ENCODE measurements at regions not wholly inside any gene's neighbourhood (a gene's known extent, or its start where the extent isn't known, plus 50 kb on each side); places are given as distances from the start of the nearest gene placed in this dataset.

DNA sequence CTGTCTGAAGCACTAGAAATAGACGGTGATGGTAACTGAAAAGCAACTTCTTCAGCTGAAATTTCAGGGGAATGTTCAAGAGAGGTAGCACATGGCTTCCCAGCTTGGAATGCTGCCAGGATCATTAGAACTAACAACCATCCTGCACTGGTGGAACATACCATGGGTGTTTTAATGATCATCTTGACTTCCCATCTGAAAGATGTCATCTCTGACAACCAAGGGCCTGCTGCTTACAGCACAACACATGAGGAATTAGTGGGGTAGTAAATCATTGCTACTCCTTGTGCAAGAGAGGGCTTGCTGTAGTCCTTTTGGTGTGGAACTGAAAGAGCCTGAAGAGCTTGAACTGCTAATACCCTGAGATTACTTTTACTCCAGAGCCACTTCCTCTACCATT, 853.7 kb downstream of the MCTP2 start:
- DNase-seq (no peak), ATAC-seq (ENCODE audit: low FRiP score) (no peak)
- H3K4me1 ChIP-seq (ENCODE audit: control insufficient read depth in 1 of 2, insufficient read depth in 2 of 2, low read length in 2 of 2), result peaks cover 0 to 2% of the 10 kb centered on the region in 2 donors
- no peak overlapping the region for H3K27ac ChIP-seq (ENCODE audit: low read depth in 1 of 2, low read length in 2 of 2)
- WGBS, 2 donors, result 88 to 89% methylated on average over 1 of the region's 1 CpG
- H3K36me3 ChIP-seq (ENCODE audit: control insufficient read depth in 1 of 2, insufficient read depth in 2 of 2, low read length in 1 of 2), result no peaks in the 10 kb centered on the region
- intact Hi-C loops (cut with DNase I), result no loop called here
- H3K27me3 ChIP-seq (ENCODE audit: control insufficient read depth in 1 of 2, insufficient read depth in 2 of 2, low read length in 1 of 2), result no peaks in the 10 kb centered on the region
- H3K4me3 ChIP-seq (ENCODE audit: low read length in 2 of 2), result no peak overlapping the region
- no peaks in the 10 kb centered on the region for H3K9me3 ChIP-seq (ENCODE audit: control insufficient read depth, low read length)

DNA sequence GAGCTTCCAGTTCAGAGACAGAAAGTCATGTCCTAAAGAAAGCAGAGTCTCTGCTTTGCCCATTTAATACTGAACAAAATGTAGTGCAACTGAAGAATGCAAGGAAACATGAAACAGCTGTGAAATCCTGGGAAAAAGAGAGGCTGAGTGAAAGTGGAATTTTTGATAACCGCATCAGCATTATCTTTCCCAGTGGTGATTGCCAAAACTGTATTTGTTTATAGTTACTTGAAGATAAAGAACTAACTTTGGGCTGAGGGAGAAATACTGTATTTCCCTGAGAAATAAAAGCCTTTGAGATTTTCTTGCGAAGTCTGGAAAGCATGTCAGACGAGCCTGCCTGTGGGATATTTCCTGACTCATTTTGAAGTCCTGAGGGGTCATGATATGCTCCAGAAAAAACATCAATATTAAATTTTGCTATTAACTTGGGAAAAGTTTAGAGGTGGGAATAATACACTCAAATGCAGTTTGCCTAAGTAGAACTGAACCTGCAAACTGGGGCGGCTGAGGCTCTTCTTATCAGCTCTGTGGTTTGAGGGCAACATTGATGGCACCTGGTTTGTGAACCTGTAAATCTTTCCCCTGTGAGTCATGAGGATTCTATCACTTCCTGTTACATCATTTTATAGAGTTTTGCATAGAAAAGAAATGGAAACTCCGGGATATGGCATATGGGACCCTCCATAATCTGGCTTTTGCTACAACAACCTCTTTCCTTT, 855.3 kb downstream of the MCTP2 start:
- peaks cover 0 to 2% of the 10 kb centered on the region in 2 donors for H3K4me1 ChIP-seq (ENCODE audit: control insufficient read depth in 1 of 2, insufficient read depth in 2 of 2, low read length in 2 of 2)
- no peaks in the 10 kb centered on the region for H3K27me3 ChIP-seq (ENCODE audit: control insufficient read depth in 1 of 2, insufficient read depth in 2 of 2, low read length in 1 of 2)
- H3K4me3 ChIP-seq (ENCODE audit: low read length in 2 of 2), result no peak overlapping the region
- 22 to 28% methylated on average over 5 of the region's 5 CpGs for WGBS, 2 donors
- no peaks in the 10 kb centered on the region for H3K36me3 ChIP-seq (ENCODE audit: control insufficient read depth in 1 of 2, insufficient read depth in 2 of 2, low read length in 1 of 2)
- H3K9me3 ChIP-seq (ENCODE audit: control insufficient read depth, low read length), result no peaks in the 10 kb centered on the region
- intact Hi-C loops (cut with DNase I), result no loop called here
- no peak overlapping the region for H3K27ac ChIP-seq (ENCODE audit: low read depth in 1 of 2, low read length in 2 of 2)
- ATAC-seq (ENCODE audit: low FRiP score) (no peak), DNase-seq (no peak)

DNA sequence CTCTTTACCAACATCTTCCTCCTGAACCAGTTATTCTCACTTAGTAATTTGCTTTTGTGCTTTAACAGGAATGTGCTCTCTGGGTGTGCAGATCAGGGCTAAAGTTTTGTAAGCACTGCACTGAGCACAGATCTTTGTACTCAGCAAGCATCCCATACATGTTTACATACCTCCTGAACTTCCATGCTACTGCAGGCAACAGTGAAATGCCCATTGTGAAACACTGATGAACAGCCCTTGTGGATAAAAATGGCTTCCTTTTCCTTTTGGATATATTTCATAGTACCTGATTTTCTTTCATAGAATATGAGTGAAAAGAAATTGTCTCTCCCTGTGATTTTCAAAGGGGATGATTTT, 855.9 kb downstream of the MCTP2 start:
- no peak for ATAC-seq (ENCODE audit: low FRiP score)
- intact Hi-C loops (cut with DNase I), result no loop called here
- Histone ChIP-seq H3K27ac (ENCODE audit: low read depth in 1 of 2, low read length in 2 of 2) (no peak overlapping the region), H3K4me1 (ENCODE audit: control insufficient read depth in 1 of 2, insufficient read depth in 2 of 2, low read length in 2 of 2) (peaks cover 0 to 2% of the 10 kb centered on the region in 2 donors), H3K36me3 (ENCODE audit: control insufficient read depth in 1 of 2, insufficient read depth in 2 of 2, low read length in 1 of 2) (no peaks in the 10 kb centered on the region), H3K4me3 (ENCODE audit: low read length in 2 of 2) (no peak overlapping the region), H3K9me3 (ENCODE audit: control insufficient read depth, low read length) (no peaks in the 10 kb centered on the region), H3K27me3 (ENCODE audit: control insufficient read depth in 1 of 2, insufficient read depth in 2 of 2, low read length in 1 of 2) (no peaks in the 10 kb centered on the region)
- no peak for DNase-seq

DNA sequence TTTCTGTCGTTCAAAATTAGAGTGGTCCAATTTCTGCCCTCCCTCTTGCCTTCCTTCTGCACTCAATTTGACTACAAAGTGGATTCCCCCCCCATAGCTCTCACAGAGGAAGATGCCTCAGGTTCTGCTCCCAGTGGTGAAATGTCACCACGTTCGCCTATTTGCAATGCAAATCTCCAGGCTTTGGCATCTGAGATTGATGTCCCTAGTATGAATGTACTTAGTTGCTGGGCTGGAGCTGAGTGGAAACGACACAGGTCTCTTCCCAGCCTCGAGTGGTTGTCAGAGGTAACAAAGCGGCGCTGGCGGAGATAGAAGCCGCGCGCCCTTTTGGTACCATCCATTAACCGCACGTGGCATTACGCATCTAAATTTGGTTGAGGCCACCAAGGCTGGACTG, 860.1 kb downstream of the MCTP2 start:
- WGBS, 2 donors, result 93 to 94% methylated on average over 14 of the region's 14 CpGs
- ATAC-seq (ENCODE audit: low FRiP score) (no peak), DNase-seq (no peak)
- Histone ChIP-seq H3K4me1 (ENCODE audit: control insufficient read depth in 1 of 2, insufficient read depth in 2 of 2, low read length in 2 of 2) (peaks cover 0 to 2% of the 10 kb centered on the region in 2 donors), H3K36me3 (ENCODE audit: control insufficient read depth in 1 of 2, insufficient read depth in 2 of 2, low read length in 1 of 2) (no peaks in the 10 kb centered on the region), H3K27ac (ENCODE audit: low read depth in 1 of 2, low read length in 2 of 2) (no peak overlapping the region), H3K27me3 (ENCODE audit: control insufficient read depth in 1 of 2, insufficient read depth in 2 of 2, low read length in 1 of 2) (no peaks in the 10 kb centered on the region), H3K4me3 (ENCODE audit: low read length in 2 of 2) (no peak overlapping the region), H3K9me3 (ENCODE audit: control insufficient read depth, low read length) (no peaks in the 10 kb centered on the region)
- intact Hi-C loops (cut with DNase I), result no loop called here

DNA sequence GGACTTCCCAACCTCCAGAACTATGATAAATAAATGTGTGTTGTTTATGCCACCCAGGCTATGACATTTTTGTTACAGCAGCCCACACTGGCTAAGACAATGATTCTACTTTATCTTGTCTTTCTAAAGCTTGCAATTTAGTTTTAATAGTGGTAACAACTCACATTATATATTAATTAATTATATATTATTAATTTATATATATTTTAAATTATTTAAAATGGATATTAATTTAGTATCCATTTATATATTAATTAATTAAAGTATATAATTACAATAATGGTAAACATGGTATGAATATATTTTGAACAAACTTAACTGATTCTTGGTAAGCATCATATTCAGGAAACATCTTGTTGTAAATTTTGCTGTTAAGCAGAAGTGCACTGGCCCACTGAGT, 863.9 kb downstream of the MCTP2 start:
- Histone ChIP-seq H3K4me1 (ENCODE audit: control insufficient read depth in 1 of 2, insufficient read depth in 2 of 2, low read length in 2 of 2) (no peaks in the 10 kb centered on the region), H3K27ac (ENCODE audit: low read depth in 1 of 2, low read length in 2 of 2) (no peak overlapping the region), H3K9me3 (ENCODE audit: control insufficient read depth, low read length) (no peaks in the 10 kb centered on the region), H3K4me3 (ENCODE audit: low read length in 2 of 2) (no peak overlapping the region), H3K27me3 (ENCODE audit: control insufficient read depth in 1 of 2, insufficient read depth in 2 of 2, low read length in 1 of 2) (no peaks in the 10 kb centered on the region), H3K36me3 (ENCODE audit: control insufficient read depth in 1 of 2, insufficient read depth in 2 of 2, low read length in 1 of 2) (no peaks in the 10 kb centered on the region)
- intact Hi-C loops (cut with DNase I), result no loop called here
- no peak for DNase-seq
- ATAC-seq (ENCODE audit: low FRiP score), result no peak

DNA sequence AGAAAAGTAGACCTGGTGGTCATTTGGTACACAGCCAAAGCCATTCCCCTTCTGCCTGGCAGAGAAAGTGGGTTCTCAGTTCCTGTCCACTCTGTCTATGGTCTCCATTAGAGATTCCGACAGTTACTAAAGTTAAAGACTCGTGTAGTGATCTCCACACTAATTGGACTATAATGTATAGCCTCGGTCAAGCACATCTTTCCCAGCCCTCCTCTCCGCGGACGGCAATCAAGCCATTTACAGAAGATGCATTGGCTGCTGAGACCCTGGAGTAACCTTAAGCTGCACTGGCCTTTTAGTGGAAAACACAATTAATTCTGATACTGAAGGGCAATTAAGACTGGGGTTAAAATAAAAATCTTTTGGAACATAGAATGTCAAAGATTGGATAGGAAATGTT, 865.3 kb downstream of the MCTP2 start:
- WGBS, 2 donors, result 87 to 90% methylated on average over 6 of the region's 6 CpGs
- no peak for ATAC-seq (ENCODE audit: low FRiP score)
- Histone ChIP-seq H3K36me3 (ENCODE audit: control insufficient read depth in 1 of 2, insufficient read depth in 2 of 2, low read length in 1 of 2) (no peaks in the 10 kb centered on the region), H3K4me1 (ENCODE audit: control insufficient read depth in 1 of 2, insufficient read depth in 2 of 2, low read length in 2 of 2) (no peaks in the 10 kb centered on the region), H3K9me3 (ENCODE audit: control insufficient read depth, low read length) (no peaks in the 10 kb centered on the region), H3K4me3 (ENCODE audit: low read length in 2 of 2) (no peak overlapping the region), H3K27ac (ENCODE audit: low read depth in 1 of 2, low read length in 2 of 2) (no peak overlapping the region), H3K27me3 (ENCODE audit: control insufficient read depth in 1 of 2, insufficient read depth in 2 of 2, low read length in 1 of 2) (no peaks in the 10 kb centered on the region)
- no peak for DNase-seq
- intact Hi-C loops (cut with DNase I), result no loop called here

DNA sequence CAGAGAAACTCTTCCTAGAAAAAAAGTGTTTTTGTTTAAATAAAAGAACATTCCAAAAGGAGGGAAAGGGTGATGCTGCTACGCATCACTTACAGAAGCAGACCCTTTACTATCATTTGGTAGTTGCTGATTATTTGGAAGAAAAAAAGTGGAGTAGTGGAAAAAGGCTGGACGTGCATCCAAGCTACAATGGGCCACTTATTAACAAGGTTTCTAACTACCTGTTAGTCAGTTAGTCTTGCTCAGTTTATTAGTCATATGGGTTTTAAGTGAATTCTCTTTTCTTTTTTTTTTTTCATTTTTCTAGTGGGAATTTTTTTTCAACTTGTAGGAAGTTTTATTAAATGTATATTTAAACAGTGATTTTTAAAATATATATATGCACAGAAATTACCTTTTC, 866.0 kb downstream of the MCTP2 start:
- H3K27me3 ChIP-seq (ENCODE audit: control insufficient read depth in 1 of 2, insufficient read depth in 2 of 2, low read length in 1 of 2), result no peaks in the 10 kb centered on the region
- ATAC-seq (ENCODE audit: low FRiP score), result no peak
- H3K27ac ChIP-seq (ENCODE audit: low read depth in 1 of 2, low read length in 2 of 2), result no peak overlapping the region
- DNase-seq, result no peak
- no peak overlapping the region for H3K4me3 ChIP-seq (ENCODE audit: low read length in 2 of 2)
- WGBS, 2 donors, result 67 to 81% methylated on average over 2 of the region's 2 CpGs
- H3K36me3 ChIP-seq (ENCODE audit: control insufficient read depth in 1 of 2, insufficient read depth in 2 of 2, low read length in 1 of 2), result no peaks in the 10 kb centered on the region
- no peaks in the 10 kb centered on the region for H3K4me1 ChIP-seq (ENCODE audit: control insufficient read depth in 1 of 2, insufficient read depth in 2 of 2, low read length in 2 of 2)
- intact Hi-C loops (cut with DNase I), result no loop called here
- H3K9me3 ChIP-seq (ENCODE audit: control insufficient read depth, low read length), result no peaks in the 10 kb centered on the region

DNA sequence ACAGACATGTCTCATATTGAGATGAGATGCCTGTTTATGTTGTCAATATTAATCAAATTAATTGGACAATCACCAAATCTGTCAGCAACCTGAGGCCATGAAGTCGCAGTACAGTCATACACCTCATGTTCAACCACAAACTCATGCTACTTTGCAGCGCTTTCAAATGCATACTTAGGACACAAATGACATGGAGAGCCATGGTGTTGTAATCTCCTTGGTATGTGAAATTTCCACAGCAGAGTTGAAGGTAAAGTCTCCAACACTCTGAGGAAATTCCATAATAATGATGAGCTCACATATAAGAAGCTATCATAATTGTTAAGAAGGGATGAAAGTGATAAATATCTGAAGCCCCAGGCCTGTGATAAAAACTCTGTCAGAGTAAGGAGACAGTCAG, 873.9 kb downstream of the MCTP2 start:
- intact Hi-C loops (cut with DNase I), result no loop called here
- Histone ChIP-seq H3K4me1 (ENCODE audit: control insufficient read depth in 1 of 2, insufficient read depth in 2 of 2, low read length in 2 of 2) (peaks cover 0 to 5% of the 10 kb centered on the region in 2 donors), H3K4me3 (ENCODE audit: low read length in 2 of 2) (no peak overlapping the region), H3K27ac (ENCODE audit: low read depth in 1 of 2, low read length in 2 of 2) (no peak overlapping the region), H3K27me3 (ENCODE audit: control insufficient read depth in 1 of 2, insufficient read depth in 2 of 2, low read length in 1 of 2) (no peaks in the 10 kb centered on the region), H3K36me3 (ENCODE audit: control insufficient read depth in 1 of 2, insufficient read depth in 2 of 2, low read length in 1 of 2) (no peaks in the 10 kb centered on the region), H3K9me3 (ENCODE audit: control insufficient read depth, low read length) (no peaks in the 10 kb centered on the region)
- WGBS, 2 donors, result 79 to 83% methylated on average over 2 of the region's 2 CpGs
- ATAC-seq (ENCODE audit: low FRiP score) (no peak), DNase-seq (no peak)

DNA sequence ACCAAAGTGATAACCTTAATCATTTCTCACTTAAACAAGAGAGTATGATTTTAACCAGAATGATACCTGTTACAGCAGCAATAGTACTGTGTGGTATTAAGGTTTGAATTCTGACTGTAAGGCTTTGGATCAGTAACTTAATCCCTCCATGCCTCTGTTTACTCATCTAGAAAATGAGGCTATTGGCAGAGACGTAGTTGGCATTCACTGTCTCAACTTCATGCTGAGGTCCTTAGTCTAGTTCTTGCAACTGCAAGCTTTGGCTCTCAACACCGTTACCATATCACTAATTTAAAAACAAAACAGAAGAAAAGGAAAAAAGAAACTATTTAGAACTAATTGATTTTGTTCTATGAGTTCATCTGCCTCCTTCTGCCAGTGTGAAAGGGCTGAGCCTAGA, 875.4 kb downstream of the MCTP2 start:
- intact Hi-C loops (cut with DNase I), result no loop called here
- Histone ChIP-seq H3K4me3 (ENCODE audit: low read length in 2 of 2) (no peak overlapping the region), H3K9me3 (ENCODE audit: control insufficient read depth, low read length) (no peaks in the 10 kb centered on the region), H3K27me3 (ENCODE audit: control insufficient read depth in 1 of 2, insufficient read depth in 2 of 2, low read length in 1 of 2) (no peaks in the 10 kb centered on the region), H3K27ac (ENCODE audit: low read depth in 1 of 2, low read length in 2 of 2) (no peak overlapping the region), H3K4me1 (ENCODE audit: control insufficient read depth in 1 of 2, insufficient read depth in 2 of 2, low read length in 2 of 2) (peaks cover 0 to 5% of the 10 kb centered on the region in 2 donors), H3K36me3 (ENCODE audit: control insufficient read depth in 1 of 2, insufficient read depth in 2 of 2, low read length in 1 of 2) (no peaks in the 10 kb centered on the region)
- WGBS, 2 donors, result 16 to 44% methylated on average over 2 of the region's 2 CpGs
- DNase-seq, result no peak
- ATAC-seq (ENCODE audit: low FRiP score), result no peak

Data from aorta (tissue), 5 donors.